ENCODE measurements at regions not wholly inside any gene's neighbourhood (a gene's known extent, or its start where the extent isn't known, plus 50 kb on each side); places are given as distances from the start of the nearest gene placed in this dataset.

GRCh38 chr10:8640878-8641277, 586.4 kb downstream of the GATA3 start:
- no TSS peak for BruUV-seq (replicated peaks)
- ChIA-PET RAD21 (ENCODE audit: unreplicated experiment) (no interaction called here), CTCF (no interaction called here), SMC1A (ENCODE audit: uncharacterized antibody, unreplicated experiment) (no interaction called here), POLR2A (no interaction called here)
- Histone ChIP-seq H3K4me1 (ENCODE audit: control insufficient read depth, insufficient read depth, low read length) (no peaks in the 10 kb centered on the region), H3K27me3 (replicated peaks in 1 of 2; ENCODE audit: control insufficient read depth in 2 of 2, insufficient read depth in 2 of 2, low read length in 1 of 2) (no peaks in the 10 kb centered on the region), H4K20me1 (ENCODE audit: control insufficient read depth, insufficient read depth) (no peaks in the 10 kb centered on the region), H2AFZ (ENCODE audit: control insufficient read depth, low read depth, low read length) (no peak overlapping the region), H3K79me2 (ENCODE audit: control insufficient read depth, insufficient read depth, low read length) (no peaks in the 10 kb centered on the region), H3K9ac (ENCODE audit: control insufficient read depth, insufficient read depth, low read length) (no peak overlapping the region), H3K36me3 (ENCODE audit: control insufficient read depth in 2 of 2, insufficient read depth in 2 of 2, low read length in 1 of 2) (no peaks in the 10 kb centered on the region), H3K9me3 (replicated peaks; ENCODE audit: control insufficient read depth, insufficient read depth, low read length) (no peaks in the 10 kb centered on the region), H3K4me2 (ENCODE audit: control insufficient read depth, insufficient read depth) (no peak overlapping the region), H3K27ac (ENCODE audit: control insufficient read depth, insufficient read depth) (no peak overlapping the region), H3K4me3 (no peak overlapping the region)
- intact Hi-C loops (cut with micrococcal nuclease; ENCODE audit: unreplicated experiment) (no loop called here), in situ Hi-C loops (cut with MboI) (no loop called here)
- DNase-seq (ENCODE audit: low read depth, low spot score): no peak
- no peak for ATAC-seq
- FAIRE-seq: no peak
- TF ChIP-seq ZNF622 (IDR thresholded peaks at IDR 0.05) (no peak), PRDM15 (CRISPR knock-in tag; IDR thresholded peaks at IDR 0.05) (no peak), POLR2AphosphoS2 (IDR thresholded peaks at IDR 0.05; ENCODE audit: low read depth, low read length) (no peak), MEF2B (IDR thresholded peaks at IDR 0.05; ENCODE audit: partially characterized antibody, poor library complexity, severe bottlenecking) (no peak), CREB1 (IDR thresholded peaks at IDR 0.05; ENCODE audit: low read depth) (no peak), USF2 (IDR thresholded peaks at IDR 0.05; ENCODE audit: borderline replicate concordance, low read depth, low read length) (no peak), BCLAF1 (IDR thresholded peaks at IDR 0.05) (no peak), EP300 (IDR thresholded peaks at IDR 0.05; ENCODE audit: borderline replicate concordance in 1 of 2, control insufficient read depth in 1 of 2, low read depth in 2 of 2, low read length in 2 of 2) (no peak), CTCF (IDR thresholded peaks at IDR 0.05 in 2 of 3, conservative IDR thresholded peaks at IDR 0.05 in 1 of 3; ENCODE audit: control insufficient read depth in 2 of 3, extremely low read depth in 1 of 3, insufficient read depth in 1 of 3, low read depth in 3 of 3, low read length in 3 of 3) (no peak), SREBF1 (IDR thresholded peaks at IDR 0.05; ENCODE audit: low read length) (no peak), RUNX3 (IDR thresholded peaks at IDR 0.05; ENCODE audit: low read length) (no peak), SMAD1 (IDR thresholded peaks at IDR 0.05; ENCODE audit: low read depth, partially characterized antibody) (no peak), NFYA (IDR thresholded peaks at IDR 0.05; ENCODE audit: borderline replicate concordance, low read depth, low read length) (no peak), ZNF207 (IDR thresholded peaks at IDR 0.05; ENCODE audit: borderline replicate concordance) (no peak), SP1 (IDR thresholded peaks at IDR 0.05; ENCODE audit: low read depth, low read length) (no peak), CBX5 (IDR thresholded peaks at IDR 0.05; ENCODE audit: low read depth) (no peak), HDAC2 (IDR thresholded peaks at IDR 0.05) (no peak), TCF12 (IDR thresholded peaks at IDR 0.05; ENCODE audit: low read depth, low read length) (no peak)
